ENCODE measurements at regions not wholly inside any gene's neighbourhood (a gene's known extent, or its start where the extent isn't known, plus 50 kb on each side); places are given as distances from the start of the nearest gene placed in this dataset.
"Not testable (repeated sequence)": the region's sequence is repeated elsewhere in the genome, so short reads cannot be mapped to it uniquely, and the experiment has no call there.

DNA sequence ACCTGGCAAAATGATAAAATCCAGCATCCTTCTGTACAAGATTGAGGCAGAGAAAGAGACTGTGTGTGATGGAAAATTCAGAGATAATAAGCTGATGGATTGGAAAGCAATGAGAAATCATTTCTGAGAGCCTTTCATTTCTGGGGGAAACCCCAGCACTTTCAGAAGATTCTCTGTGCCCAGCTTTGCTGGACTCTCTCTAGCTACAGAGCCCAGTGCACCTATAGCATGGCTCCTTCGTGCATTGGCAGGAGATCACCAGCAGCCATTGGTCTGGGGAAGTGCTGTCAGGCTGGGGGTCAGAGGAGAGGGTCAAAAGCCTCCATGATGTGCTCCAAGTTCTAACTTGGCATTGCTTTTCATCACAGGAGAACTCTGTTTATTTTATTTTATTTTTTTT lies 259.9 kb downstream of the SOX9 start:
- no peaks in the 10 kb centered on the region for H3K36me3 ChIP-seq (ENCODE audit: control insufficient read depth, insufficient read depth, low read length)
- DNase-seq (ENCODE audit: extremely low read depth, insufficient read length), result no peak
- no peak overlapping the region for H3K4me3 ChIP-seq (replicated peaks; ENCODE audit: low read depth, low read length)
- no peaks in the 10 kb centered on the region for H3K27me3 ChIP-seq (replicated peaks; ENCODE audit: control insufficient read depth, insufficient read depth, low read length)
- TF ChIP-seq, protein P1, sequence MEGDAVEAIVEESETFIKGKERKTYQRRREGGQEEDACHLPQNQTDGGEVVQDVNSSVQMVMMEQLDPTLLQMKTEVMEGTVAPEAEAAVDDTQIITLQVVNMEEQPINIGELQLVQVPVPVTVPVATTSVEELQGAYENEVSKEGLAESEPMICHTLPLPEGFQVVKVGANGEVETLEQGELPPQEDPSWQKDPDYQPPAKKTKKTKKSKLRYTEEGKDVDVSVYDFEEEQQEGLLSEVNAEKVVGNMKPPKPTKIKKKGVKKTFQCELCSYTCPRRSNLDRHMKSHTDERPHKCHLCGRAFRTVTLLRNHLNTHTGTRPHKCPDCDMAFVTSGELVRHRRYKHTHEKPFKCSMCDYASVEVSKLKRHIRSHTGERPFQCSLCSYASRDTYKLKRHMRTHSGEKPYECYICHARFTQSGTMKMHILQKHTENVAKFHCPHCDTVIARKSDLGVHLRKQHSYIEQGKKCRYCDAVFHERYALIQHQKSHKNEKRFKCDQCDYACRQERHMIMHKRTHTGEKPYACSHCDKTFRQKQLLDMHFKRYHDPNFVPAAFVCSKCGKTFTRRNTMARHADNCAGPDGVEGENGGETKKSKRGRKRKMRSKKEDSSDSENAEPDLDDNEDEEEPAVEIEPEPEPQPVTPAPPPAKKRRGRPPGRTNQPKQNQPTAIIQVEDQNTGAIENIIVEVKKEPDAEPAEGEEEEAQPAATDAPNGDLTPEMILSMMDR (IDR thresholded peaks at IDR 0.05; ENCODE audit: insufficient read depth, low read length, poor library complexity, severe bottlenecking), result no peak

DNA sequence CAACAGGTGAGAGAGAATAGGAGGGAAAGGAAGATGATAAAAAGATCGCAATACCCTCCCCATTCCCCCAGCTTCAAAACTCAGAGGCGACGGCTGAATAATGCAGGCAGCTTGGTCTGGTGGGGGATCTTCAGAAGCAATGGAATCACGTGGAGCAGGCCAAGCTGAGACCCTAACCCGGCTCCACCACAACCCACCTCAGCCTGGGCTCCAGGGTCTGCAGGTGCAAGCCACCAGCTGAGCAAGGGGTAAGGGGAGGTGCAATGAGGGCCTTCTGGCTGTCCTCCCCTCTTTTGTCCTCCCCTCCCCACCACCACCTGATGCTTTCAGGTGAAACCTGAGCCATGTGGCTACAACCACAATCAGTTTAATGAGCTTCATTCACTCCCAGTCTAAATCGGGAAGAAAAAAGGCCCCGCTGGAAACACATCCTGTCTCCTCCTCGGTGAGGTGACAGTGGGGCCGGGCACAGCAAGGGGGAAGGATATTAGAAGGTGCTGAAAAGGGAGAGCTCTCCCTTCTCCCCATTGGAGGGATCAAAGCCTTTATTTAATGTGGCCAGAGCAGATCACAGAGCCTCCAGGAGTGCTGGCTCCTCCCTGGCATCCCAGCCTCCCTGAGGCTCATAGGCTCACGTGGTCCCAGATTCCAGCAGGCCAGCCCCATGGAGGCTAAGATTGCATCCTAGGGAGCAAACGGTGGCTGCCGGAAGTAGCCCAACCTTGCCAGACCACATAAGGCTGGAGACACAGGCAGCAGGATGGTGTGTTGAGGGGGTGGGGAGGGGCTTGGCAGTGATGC lies 261.0 kb downstream of the SOX9 start:
- Histone ChIP-seq H3K36me3 (ENCODE audit: control insufficient read depth, insufficient read depth, low read length) (no peaks in the 10 kb centered on the region), H3K27me3 (replicated peaks; ENCODE audit: control insufficient read depth, insufficient read depth, low read length) (no peaks in the 10 kb centered on the region), H3K4me3 (replicated peaks; ENCODE audit: low read depth, low read length) (no peak overlapping the region)
- no peak for DNase-seq (ENCODE audit: extremely low read depth, insufficient read length)
- TF ChIP-seq, protein P1 (IDR thresholded peaks at IDR 0.05; ENCODE audit: insufficient read depth, low read length, poor library complexity, severe bottlenecking), result no peak

DNA sequence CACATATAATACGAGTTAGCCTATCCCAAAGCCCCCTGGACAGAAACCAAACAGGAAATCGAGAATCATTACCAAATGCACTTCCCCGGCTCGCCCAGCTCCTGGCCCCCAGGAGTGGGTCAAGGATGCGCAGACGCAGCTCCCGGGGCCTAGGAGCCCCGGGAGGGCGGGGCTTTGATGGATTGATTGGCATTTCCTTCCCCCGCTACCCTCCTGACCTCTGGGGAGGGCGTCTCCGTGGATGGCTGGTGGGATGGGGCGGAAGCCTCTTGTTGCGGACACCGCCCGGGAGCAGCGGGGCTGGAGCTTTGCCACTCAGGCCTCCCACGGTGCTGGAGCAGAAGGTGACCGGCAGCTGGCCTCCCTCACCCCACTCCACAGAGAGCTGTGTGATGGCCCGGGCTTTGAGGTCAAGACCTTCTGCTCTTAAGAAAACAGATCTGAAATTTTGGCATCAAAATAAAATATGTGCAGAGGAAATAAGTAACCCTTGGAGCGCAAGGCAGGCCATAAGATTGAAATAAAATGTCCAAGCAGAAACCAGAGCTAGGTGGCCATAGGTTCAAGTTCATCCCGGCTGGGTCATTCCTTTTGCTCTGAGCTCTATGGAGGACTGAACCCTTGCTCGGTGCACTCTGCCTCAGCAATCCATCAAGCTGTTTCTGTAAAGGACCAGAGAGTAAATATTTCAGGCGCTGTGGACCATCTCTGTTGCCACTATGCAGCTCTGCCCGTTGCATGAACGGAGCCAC lies 262.3 kb downstream of the SOX9 start:
- TF ChIP-seq, protein P1 (IDR thresholded peaks at IDR 0.05; ENCODE audit: insufficient read depth, low read length, poor library complexity, severe bottlenecking), result no peak
- no peak for DNase-seq (ENCODE audit: extremely low read depth, insufficient read length)
- Histone ChIP-seq H3K4me3 (replicated peaks; ENCODE audit: low read depth, low read length) (no peak overlapping the region), H3K27me3 (replicated peaks; ENCODE audit: control insufficient read depth, insufficient read depth, low read length) (no peaks in the 10 kb centered on the region), H3K36me3 (ENCODE audit: control insufficient read depth, insufficient read depth, low read length) (no peaks in the 10 kb centered on the region)

DNA sequence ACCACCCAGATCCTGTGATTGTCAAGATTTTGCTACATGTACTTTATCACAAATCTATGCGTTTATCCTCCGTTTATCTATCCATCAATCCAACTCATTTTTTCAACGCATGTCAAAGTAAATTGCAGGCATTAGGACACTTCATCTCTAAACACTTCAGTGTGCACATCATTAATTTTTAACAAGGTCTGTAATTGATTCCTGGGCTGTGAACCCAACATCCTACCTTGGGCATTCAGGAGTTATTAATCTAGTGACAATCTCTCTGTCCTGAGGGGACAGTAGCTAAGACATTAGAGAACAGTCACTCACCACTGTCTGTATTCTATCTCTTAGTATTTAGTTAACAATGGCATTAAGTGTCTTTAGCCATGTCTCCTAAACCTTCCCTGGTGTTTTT lies 264.7 kb downstream of the SOX9 start:
- TF ChIP-seq, protein P1 (IDR thresholded peaks at IDR 0.05; ENCODE audit: insufficient read depth, low read length, poor library complexity, severe bottlenecking), result no peak
- H3K27me3 ChIP-seq (replicated peaks; ENCODE audit: control insufficient read depth, insufficient read depth, low read length), result no peaks in the 10 kb centered on the region
- H3K4me3 ChIP-seq (replicated peaks; ENCODE audit: low read depth, low read length), result no peak overlapping the region
- H3K36me3 ChIP-seq (ENCODE audit: control insufficient read depth, insufficient read depth, low read length), result no peaks in the 10 kb centered on the region
- DNase-seq (ENCODE audit: extremely low read depth, insufficient read length), result no peak

DNA sequence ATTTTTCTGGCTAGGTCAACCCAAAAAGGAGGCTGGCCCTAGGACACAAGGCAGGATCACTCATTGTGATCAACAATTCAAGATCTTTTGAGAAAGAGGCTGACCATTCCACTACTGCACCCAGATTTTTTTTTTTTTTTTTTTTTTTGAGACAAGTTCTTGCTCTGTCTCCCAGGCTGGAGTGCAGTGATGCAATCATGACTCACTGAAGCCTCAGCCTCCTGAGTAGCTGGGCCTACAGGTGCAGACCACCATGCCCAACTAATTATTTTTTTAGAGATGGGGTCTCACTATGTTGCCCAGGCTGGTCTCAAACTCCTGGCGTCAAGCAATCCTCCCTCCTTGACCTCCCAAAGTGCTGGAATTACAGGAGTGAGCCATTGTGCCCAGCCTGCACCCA lies 265.4 kb downstream of the SOX9 start:
- H3K27me3 ChIP-seq (replicated peaks; ENCODE audit: control insufficient read depth, insufficient read depth, low read length); DNase-seq (ENCODE audit: extremely low read depth, insufficient read length); H3K36me3 ChIP-seq (ENCODE audit: control insufficient read depth, insufficient read depth, low read length); H3K4me3 ChIP-seq (replicated peaks; ENCODE audit: low read depth, low read length): not testable (repeated sequence)

DNA sequence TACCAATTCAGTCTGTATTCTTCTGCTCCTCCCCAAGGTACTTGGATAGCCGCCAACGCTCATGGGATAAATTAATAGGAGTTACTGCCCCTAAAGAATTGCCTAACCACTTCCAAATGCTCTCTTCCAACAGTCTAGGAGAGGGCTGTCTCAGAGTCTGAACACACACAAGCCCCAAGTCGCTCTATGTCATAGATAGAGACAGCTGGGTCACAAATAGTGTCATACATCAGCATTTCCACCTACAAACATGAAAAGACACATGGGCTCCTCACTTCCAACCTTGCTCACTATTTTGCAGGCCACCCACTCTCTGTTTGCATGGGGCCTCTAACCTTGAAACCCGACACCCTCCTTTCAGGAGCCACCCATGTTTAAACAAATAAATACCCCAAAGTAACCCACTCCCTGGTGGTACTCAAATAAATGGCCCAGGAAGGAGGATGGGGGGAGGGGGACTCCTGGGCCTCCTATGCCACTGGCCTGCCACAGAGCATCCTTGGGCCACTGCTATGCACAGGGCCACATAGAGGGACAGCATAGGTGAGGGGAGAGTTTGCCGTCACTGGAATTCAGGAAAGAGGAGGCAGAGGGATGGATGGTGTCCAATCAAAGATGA lies 265.9 kb downstream of the SOX9 start:
- H3K27me3 ChIP-seq (replicated peaks; ENCODE audit: control insufficient read depth, insufficient read depth, low read length), result no peaks in the 10 kb centered on the region
- no peak overlapping the region for H3K4me3 ChIP-seq (replicated peaks; ENCODE audit: low read depth, low read length)
- TF ChIP-seq, protein P1 (IDR thresholded peaks at IDR 0.05; ENCODE audit: insufficient read depth, low read length, poor library complexity, severe bottlenecking), result no peak
- H3K36me3 ChIP-seq (ENCODE audit: control insufficient read depth, insufficient read depth, low read length), result no peaks in the 10 kb centered on the region
- no peak for DNase-seq (ENCODE audit: extremely low read depth, insufficient read length)

Measured in GM06990 (cell line).